ENCODE measurements at regions not wholly inside any gene's neighbourhood (a gene's known extent, or its start where the extent isn't known, plus 50 kb on each side); places are given as distances from the start of the nearest gene placed in this dataset.
"Not testable (repeated sequence)": the region's sequence is repeated elsewhere in the genome, so short reads cannot be mapped to it uniquely, and the experiment has no call there.

DNA sequence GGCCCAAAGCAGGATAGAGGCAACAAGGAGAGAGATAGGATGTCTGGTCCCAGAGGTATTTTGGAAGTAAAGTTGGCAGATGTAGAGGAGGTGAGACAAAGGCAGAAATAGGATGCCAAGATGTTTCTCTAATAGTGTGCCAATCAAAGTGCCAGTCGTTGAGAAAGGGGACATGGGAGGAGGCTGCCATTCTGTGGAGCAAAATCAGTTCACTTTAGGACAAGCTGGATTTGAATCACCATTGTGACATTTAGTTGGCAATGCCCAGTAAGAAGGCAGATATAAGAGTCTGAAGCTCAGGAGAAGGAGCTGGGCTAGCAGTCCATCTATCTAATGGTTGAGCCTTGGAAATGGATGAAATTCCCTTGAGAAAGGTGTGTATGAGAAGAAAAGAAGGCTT is 53.8 kb downstream of the ADRB2 start:
- TF ChIP-seq, protein P1, sequence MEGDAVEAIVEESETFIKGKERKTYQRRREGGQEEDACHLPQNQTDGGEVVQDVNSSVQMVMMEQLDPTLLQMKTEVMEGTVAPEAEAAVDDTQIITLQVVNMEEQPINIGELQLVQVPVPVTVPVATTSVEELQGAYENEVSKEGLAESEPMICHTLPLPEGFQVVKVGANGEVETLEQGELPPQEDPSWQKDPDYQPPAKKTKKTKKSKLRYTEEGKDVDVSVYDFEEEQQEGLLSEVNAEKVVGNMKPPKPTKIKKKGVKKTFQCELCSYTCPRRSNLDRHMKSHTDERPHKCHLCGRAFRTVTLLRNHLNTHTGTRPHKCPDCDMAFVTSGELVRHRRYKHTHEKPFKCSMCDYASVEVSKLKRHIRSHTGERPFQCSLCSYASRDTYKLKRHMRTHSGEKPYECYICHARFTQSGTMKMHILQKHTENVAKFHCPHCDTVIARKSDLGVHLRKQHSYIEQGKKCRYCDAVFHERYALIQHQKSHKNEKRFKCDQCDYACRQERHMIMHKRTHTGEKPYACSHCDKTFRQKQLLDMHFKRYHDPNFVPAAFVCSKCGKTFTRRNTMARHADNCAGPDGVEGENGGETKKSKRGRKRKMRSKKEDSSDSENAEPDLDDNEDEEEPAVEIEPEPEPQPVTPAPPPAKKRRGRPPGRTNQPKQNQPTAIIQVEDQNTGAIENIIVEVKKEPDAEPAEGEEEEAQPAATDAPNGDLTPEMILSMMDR (conservative IDR thresholded peaks at IDR 0.05; ENCODE audit: low read depth, low read length), result no peak
- no peak overlapping the region for H3K4me3 ChIP-seq (ENCODE audit: low read length)
- no peak for DNase-seq (ENCODE audit: low read depth)

DNA sequence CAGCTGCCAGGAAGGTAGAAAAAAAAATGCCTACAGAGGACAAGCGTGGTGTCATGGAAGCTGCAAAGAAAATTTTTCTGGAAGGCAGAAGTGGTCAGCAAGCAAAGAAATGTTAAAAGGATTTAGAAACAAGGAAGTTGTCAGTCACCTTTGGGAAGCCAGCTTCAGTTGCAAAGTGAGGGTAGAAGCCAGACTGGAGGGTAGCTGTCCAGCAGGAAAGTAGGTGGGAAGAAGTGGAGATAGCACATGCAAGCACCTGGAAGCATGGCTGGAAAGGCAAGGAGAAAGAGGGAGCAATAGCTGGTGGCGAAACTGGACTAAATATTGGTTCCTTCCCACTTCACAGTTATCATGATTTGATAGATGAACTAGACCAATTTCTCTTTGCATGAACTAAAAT is 54.3 kb downstream of the ADRB2 start:
- no peak overlapping the region for H3K4me3 ChIP-seq (ENCODE audit: low read length)
- TF ChIP-seq, protein P1 (conservative IDR thresholded peaks at IDR 0.05; ENCODE audit: low read depth, low read length), result no peak
- no peak for DNase-seq (ENCODE audit: low read depth)

DNA sequence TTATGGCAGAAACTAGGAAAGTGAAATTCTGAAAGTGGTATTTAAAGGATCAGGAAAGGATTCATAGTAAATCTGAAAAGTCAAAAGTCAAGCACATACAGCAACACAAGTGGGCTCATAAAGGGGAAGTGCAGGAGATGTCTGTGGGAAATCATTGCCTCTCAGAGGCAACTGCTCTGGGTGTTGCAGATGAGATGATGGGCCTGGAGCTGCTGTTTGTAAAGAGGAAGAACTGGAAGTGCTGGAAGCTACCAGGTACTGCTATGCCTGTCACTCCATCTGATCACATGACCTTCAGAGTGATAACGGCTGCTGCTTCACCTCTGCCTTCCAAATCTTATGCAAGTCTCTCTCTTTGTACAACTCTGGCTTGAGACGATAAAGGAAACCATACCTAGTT is 55.9 kb downstream of the ADRB2 start:
- DNase-seq (ENCODE audit: low read depth), result no peak
- TF ChIP-seq, protein P1 (conservative IDR thresholded peaks at IDR 0.05; ENCODE audit: low read depth, low read length), result no peak
- no peak overlapping the region for H3K4me3 ChIP-seq (ENCODE audit: low read length)

DNA sequence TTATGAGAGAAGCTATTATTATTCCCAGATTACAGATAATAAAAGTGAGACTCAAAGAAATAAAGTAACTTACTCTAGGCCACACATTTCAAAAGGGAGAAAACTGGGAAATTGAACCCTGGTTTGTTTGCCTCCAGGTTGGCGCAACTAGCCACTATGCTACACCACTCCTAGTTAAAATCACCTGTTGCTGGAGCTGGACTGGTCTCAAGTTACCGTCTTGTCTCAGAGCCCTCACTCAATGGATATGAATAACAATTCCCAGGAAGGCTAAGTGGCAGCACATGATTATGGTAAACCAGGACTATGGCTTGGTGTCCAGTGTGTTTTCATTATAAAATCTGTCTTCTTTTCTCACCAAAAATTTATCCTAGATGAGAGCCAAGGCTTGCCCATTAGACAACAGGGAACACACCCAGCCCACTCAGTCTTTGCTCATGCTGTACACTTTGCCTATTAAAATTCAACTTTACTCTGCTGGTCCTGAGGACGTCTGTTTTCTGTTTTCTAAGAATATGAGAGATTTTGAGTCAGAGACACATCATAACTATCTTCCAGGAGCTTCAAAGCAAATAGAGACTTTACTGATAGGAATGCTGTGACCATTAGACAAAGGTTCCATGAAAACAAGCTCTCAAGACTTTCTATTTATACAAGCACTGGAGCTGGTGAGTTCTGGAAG is 58.1 kb downstream of the ADRB2 start:
- H3K4me3 ChIP-seq (ENCODE audit: low read length), result no peak overlapping the region
- TF ChIP-seq, protein P1 (conservative IDR thresholded peaks at IDR 0.05; ENCODE audit: low read depth, low read length), result no peak
- DNase-seq (ENCODE audit: low read depth), result no peak

DNA sequence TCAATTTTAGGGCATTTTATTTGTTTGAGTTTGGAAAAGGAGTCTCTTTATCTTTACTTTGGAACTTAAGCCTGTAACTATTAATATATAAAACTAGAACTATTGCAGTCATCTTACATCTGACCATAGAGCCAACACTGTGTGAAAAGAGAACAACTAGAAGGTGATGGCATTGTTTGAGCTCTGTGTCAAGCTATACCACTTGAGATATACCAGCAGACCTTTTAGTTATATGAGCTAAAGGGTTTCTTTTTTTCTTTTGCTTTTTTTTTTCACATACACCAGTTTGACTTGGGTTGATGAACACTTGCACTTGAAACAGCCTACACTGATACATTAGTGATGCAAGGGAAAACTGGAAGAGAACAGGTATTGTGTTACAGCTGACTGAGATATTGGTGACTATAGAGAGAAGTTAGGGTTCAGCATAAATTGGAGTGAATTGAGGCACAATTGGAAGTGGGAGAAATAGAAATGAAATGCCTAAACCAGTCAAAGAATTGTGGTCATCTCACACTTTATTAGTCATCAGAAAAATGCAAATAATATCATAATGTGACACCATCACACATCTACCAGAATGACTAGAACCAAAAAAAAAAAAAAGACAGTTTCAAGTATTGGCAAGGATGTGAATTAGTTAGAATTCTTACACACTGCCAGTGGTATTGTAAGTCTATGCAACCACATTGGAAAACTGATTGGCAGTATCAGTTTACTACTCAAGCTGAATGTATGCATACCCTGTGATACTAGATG is 60.9 kb downstream of the ADRB2 start:
- H3K4me3 ChIP-seq (ENCODE audit: low read length), result no peak overlapping the region
- TF ChIP-seq, protein P1 (conservative IDR thresholded peaks at IDR 0.05; ENCODE audit: low read depth, low read length), result no peak
- DNase-seq (ENCODE audit: low read depth), result no peak

DNA sequence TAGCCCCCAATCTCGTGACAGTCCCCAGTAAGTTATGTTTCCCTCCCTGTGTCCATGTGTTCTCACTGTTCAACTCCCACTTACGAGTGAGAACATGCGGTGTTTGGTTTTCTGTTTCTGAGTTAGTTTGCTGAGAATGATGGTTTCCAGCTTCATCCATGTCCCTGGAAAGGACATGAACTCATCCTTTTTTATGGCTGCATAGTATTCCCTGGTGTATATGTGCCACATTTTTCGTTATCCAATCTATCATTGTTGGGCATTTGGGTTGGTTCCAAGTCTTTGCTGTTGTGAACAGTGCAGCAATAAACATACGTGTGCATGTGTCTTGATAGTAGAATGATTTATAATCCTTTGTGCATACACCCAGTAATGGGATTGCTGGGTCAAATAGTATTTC is 63.5 kb downstream of the ADRB2 start:
- H3K4me3 ChIP-seq (ENCODE audit: low read length); DNase-seq (ENCODE audit: low read depth): not testable (repeated sequence)

DNA sequence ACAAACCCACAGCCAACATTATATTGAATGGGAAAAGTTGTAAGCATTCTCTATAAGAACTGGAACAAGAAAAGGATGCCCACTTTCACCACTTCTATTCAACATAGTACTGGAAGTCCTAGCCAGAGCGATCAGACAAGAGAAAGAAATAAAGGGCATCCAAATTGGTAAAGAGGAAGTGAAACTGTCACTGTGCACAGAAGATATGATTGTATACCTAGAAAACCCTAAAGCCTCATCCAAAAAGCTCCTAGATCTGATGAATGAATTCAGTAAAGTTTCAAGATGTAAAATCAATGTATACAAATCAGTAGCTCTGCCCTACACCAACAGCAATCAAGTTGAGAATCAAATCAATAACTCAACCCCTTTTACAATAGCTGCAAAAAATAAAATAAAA is 69.0 kb downstream of the ADRB2 start:
- H3K4me3 ChIP-seq (ENCODE audit: low read length); DNase-seq (ENCODE audit: low read depth): not testable (repeated sequence)

DNA sequence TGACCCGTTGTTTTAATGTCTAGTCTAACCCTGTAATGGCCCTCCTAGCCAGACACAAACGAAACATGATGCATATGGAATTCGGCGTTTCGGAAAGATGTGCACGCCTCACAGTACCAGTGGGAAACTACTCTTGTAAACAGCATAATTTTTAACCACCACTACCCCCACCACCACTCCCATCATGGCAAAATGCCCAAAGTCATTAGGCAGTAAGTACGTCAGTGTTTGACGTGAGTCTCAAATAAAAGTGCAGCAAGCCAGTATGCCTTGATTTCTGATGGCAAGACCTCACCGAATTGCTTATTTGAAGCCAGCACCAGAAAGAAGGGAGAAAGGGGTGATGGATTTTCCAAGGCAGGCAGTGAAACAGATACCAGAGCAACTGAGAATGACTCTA is 71.4 kb downstream of the ADRB2 start:
- TF ChIP-seq, protein P1 (conservative IDR thresholded peaks at IDR 0.05; ENCODE audit: low read depth, low read length), result no peak
- no peak for DNase-seq (ENCODE audit: low read depth)
- H3K4me3 ChIP-seq (ENCODE audit: low read length), result no peak overlapping the region
